GM12878 (cell line): ENCODE measurements at regions not wholly inside any gene's neighbourhood (a gene's known extent, or its start where the extent isn't known, plus 50 kb on each side); places are given as distances from the start of the nearest gene placed in this dataset.
A peak's percentile ranks its signal among the peaks of the same experiment; 100 is the strongest.

Source experiments
- BRCA1 ChIP-seq: IDR thresholded peaks from 2 replicates; pipeline ENCODE4 v1.6.1; 2011; ENCODE audit warnings: low read depth, low read length, improper control_type of control experiment
- CEBPZ ChIP-seq: fragments of 150-350 bp; IDR thresholded peaks from 2 replicates; pipeline ENCODE4 v1.6.1; 2016; ENCODE audit warnings: low read depth, low read length
- ETV6 ChIP-seq, 2 experiments: fragments of 450-650 bp in 1 of 2; IDR thresholded peaks in 1 of 2; conservative IDR thresholded peaks in 1 of 2; 2 replicates each; pipeline ENCODE4 v1.6.1; 2014; ENCODE audit warnings: antibody characterized with exemption in 1 of 2, borderline replicate concordance in 1 of 2, low read depth in 1 of 2, mild to moderate bottlenecking in 1 of 2, moderate library complexity in 1 of 2
- HDAC6 ChIP-seq: fragments of 200-600 bp; sonication (generic); IDR thresholded peaks from one replicate; pipeline ENCODE4 v1.8.0; 2017; ENCODE audit warnings: antibody characterized with exemption; ENCODE audit not compliant: unreplicated experiment
- IRF3 ChIP-seq: fragments of 450-650 bp; IDR thresholded peaks from 2 replicates; pipeline ENCODE4 v1.6.1; 2014; ENCODE audit warnings: mild to moderate bottlenecking
- KLF5 ChIP-seq: fragments of 450-650 bp; IDR thresholded peaks from 2 replicates; pipeline ENCODE4 v1.6.1; 2014; ENCODE audit warnings: mild to moderate bottlenecking; ENCODE audit not compliant: partially characterized antibody
- MAX ChIP-seq: IDR thresholded peaks from 2 replicates; pipeline ENCODE4 v1.6.1; 2012; ENCODE audit warnings: low read depth, low read length, improper control_type of control experiment
- MLLT1 ChIP-seq: fragments of 450-650 bp; IDR thresholded peaks from 2 replicates; pipeline ENCODE4 v1.6.1; 2016; ENCODE audit warnings: mild to moderate bottlenecking
- NBN ChIP-seq: fragments of 450-650 bp; IDR thresholded peaks from 2 replicates; pipeline ENCODE4 v1.6.1; 2016
- NRF1 ChIP-seq: conservative IDR thresholded peaks from 2 replicates; pipeline ENCODE4 v1.6.1; 2011; ENCODE audit warnings: mild to moderate bottlenecking, low read depth, low read length, improper control_type of control experiment
- PAX5 ChIP-seq: IDR thresholded peaks from 2 replicates; pipeline ENCODE4 v1.6.1; 2011; ENCODE audit warnings: low read depth, low read length, borderline replicate concordance
- PBX3 ChIP-seq: IDR thresholded peaks from 2 replicates; pipeline ENCODE4 v1.6.1; 2011; ENCODE audit warnings: mild to moderate bottlenecking, low read depth, low read length, moderate library complexity; ENCODE audit not compliant: insufficient replicate concordance
- POLR2AphosphoS2 ChIP-seq: IDR thresholded peaks from 2 replicates; pipeline ENCODE4 v1.6.1; 2011; ENCODE audit warnings: low read depth, mild to moderate bottlenecking, low read length, improper control_type of control experiment, moderate library complexity
- POLR2AphosphoS5 ChIP-seq: IDR thresholded peaks from 2 replicates; pipeline ENCODE4 v1.6.1; 2011; ENCODE audit warnings: mild to moderate bottlenecking, low read length, inconsistent platforms
- POU2F2 ChIP-seq: IDR thresholded peaks from 3 replicates; pipeline ENCODE4 v1.6.1; 2011; ENCODE audit warnings: low read depth, mild to moderate bottlenecking, low read length, borderline replicate concordance
- RELB ChIP-seq: fragments of 450-650 bp; IDR thresholded peaks from 2 replicates; pipeline ENCODE4 v1.6.1; 2017; ENCODE audit warnings: low read depth, mild to moderate bottlenecking, moderate library complexity
- RUNX3 ChIP-seq: IDR thresholded peaks from 2 replicates; pipeline ENCODE4 v1.6.1; 2012; ENCODE audit warnings: low read length, inconsistent platforms
- SUPT20H ChIP-seq: IDR thresholded peaks from 2 replicates; pipeline ENCODE4 v1.6.1; 2011; ENCODE audit warnings: low read depth, mild to moderate bottlenecking, low read length, moderate library complexity, borderline replicate concordance; ENCODE audit not compliant: control insufficient read depth
- TCF3 ChIP-seq: IDR thresholded peaks from 2 replicates; pipeline ENCODE4 v1.6.1; 2012; ENCODE audit warnings: low read depth, mild to moderate bottlenecking, low read length, borderline replicate concordance; ENCODE audit not compliant: insufficient read depth
- ZNF384 ChIP-seq: IDR thresholded peaks from 2 replicates; pipeline ENCODE4 v1.6.1; 2012; ENCODE audit warnings: low read depth, mild to moderate bottlenecking, low read length, improper control_type of control experiment, borderline replicate concordance
- ZNF622 ChIP-seq: fragments of 450-650 bp; IDR thresholded peaks from 2 replicates; pipeline ENCODE4 v1.6.1; 2017; ENCODE audit warnings: mild to moderate bottlenecking, inconsistent platforms
- ZZZ3 ChIP-seq: IDR thresholded peaks from 2 replicates; pipeline ENCODE4 v1.6.1; 2011; ENCODE audit warnings: low read depth; ENCODE audit not compliant: control insufficient read depth, insufficient read length

GRCh38 chr10:4013651-4014121 lies 228.7 kb upstream of the KLF6 start (continued):
- TF ChIP-seq CEBPZ: no peak
- TF ChIP-seq NRF1: no peak
- no peak for TF ChIP-seq ZNF622
- TF ChIP-seq POLR2AphosphoS5: no peak
- no peak for TF ChIP-seq PBX3
- no peak; the same call in 2 of the 3 replicates for TF ChIP-seq POU2F2
- TF ChIP-seq ETV6 (conservative IDR thresholded peaks at IDR 0.05 in 1 of 2, IDR thresholded peaks at IDR 0.05 in 1 of 2; ENCODE audit: borderline replicate concordance in 1 of 2, low read depth in 1 of 2): no peak
- TF ChIP-seq POLR2AphosphoS2: no peak
- peak; percentile 53; the same call in 1 of the 2 replicates for TF ChIP-seq NBN
- TF ChIP-seq IRF3: no peak
- TF ChIP-seq MLLT1: no peak
- TF ChIP-seq MAX: peak; percentile 73
- peak; percentile 63; the same call in 1 of the 2 replicates for TF ChIP-seq PAX5
- peak; percentile 40; the same call in 1 of the 2 replicates for TF ChIP-seq RUNX3
- TF ChIP-seq BRCA1: no peak
- peak; percentile 90 for TF ChIP-seq RELB
- no peak for TF ChIP-seq ZZZ3
- no peak for TF ChIP-seq ZNF384
- no peak for TF ChIP-seq HDAC6
- TF ChIP-seq SUPT20H: no peak
- no peak for TF ChIP-seq TCF3
- TF ChIP-seq KLF5: peak; percentile 51
